H1 (cell line): ENCODE measurements at regions not wholly inside any gene's neighbourhood (a gene's known extent, or its start where the extent isn't known, plus 50 kb on each side); places are given as distances from the start of the nearest gene placed in this dataset.
A peak's percentile ranks its signal among the peaks of the same experiment; 100 is the strongest.

Source experiments
- CBX8 ChIP-seq: fragments of 300-800, 300-1000 bp; sonication (generic); IDR thresholded peaks from 2 replicates; pipeline ENCODE4 v1.7.1; 2016; ENCODE audit warnings: low read depth, low read length, borderline replicate concordance
- CREB1 ChIP-seq: IDR thresholded peaks from 2 replicates; pipeline ENCODE4 v1.6.1; 2012; ENCODE audit warnings: inconsistent platforms
- EP300 ChIP-seq, 2 experiments: IDR thresholded peaks; 1 replicate in 1 of 2; 2 replicates in 1 of 2; pipeline ENCODE4 v1.6.1; 2011 to 2012; ENCODE audit warnings: low read depth in 2 of 2, low read length in 2 of 2, mild to moderate bottlenecking in 2 of 2, borderline replicate concordance in 1 of 2, inconsistent platforms in 1 of 2, moderate library complexity in 1 of 2
- KDM4A ChIP-seq: IDR thresholded peaks from one replicate; pipeline ENCODE4 v1.7.1; 2012; ENCODE audit warnings: low read depth, mild to moderate bottlenecking, moderate library complexity, low read length, inconsistent platforms; ENCODE audit not compliant: severe bottlenecking
- POLR2A ChIP-seq, 2 experiments: IDR thresholded peaks; 1 replicate in 1 of 2; 2 replicates in 1 of 2; pipeline ENCODE4 v1.6.1; 2011; ENCODE audit warnings: low read depth in 2 of 2, low read length in 2 of 2, mild to moderate bottlenecking in 2 of 2; ENCODE audit errors: control extremely low read depth in 1 of 2
- RNF2 ChIP-seq: fragments of 200-900, 300-1000 bp; sonication (generic); IDR thresholded peaks from 2 replicates; pipeline ENCODE4 v1.7.1; 2016; ENCODE audit warnings: borderline replicate concordance, low read depth, mild to moderate bottlenecking, antibody characterized with exemption, low read length; ENCODE audit not compliant: poor library complexity, severe bottlenecking; ENCODE audit errors: missing control alignments
- TEAD4 ChIP-seq: IDR thresholded peaks from 2 replicates; pipeline ENCODE4 v1.6.1; 2012; ENCODE audit warnings: low read depth, low read length, inconsistent platforms, mixed read lengths
- TF ChIP-seq, protein P1 (sequence below): fragments of 300-600 bp; sonication (generic); IDR thresholded peaks from 2 replicates; pipeline ENCODE4 v1.7.1; 2012; ENCODE audit warnings: low read length, moderate library complexity, mild to moderate bottlenecking, inconsistent platforms; ENCODE audit not compliant: insufficient replicate concordance
- TF ChIP-seq, protein P2 (sequence below): IDR thresholded peaks from 2 replicates; pipeline ENCODE4 v1.6.1; 2011; ENCODE audit warnings: low read length, improper control_type of control experiment

DNA sequence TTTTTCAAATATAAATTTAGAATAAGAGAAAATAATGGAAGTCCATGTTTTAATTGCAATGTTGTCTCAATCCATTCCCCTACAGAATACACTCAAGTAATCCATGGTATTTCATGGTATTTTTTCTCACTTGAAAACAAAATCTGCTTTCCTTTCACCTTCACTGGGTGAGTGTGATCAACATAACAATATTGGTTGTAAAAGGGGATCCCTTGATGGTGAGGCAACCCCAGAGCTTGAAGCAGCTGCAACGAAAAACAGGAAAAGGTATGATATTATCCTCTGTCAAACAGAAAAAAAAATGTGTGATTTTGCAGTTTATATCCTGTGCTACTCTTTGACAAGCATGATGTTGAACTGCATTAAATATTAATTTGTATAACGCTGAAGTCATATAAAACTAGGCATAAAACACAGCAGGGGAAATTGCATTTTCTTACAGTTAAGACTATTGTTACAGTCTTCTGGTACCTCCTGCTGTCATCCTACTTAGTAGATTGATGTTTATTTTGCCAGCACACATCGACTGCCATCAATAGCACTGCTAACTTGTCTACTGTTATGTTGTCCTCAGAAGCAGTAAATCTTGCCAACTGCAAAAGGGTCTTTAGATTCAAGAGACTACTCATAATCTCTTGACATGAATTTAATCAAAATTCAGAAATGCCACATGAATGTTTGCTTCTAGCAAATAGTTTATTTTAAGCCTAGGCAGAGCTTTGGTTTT lies 373.1 kb upstream of the MIR17HG start (continued):
- TF ChIP-seq CREB1, result no peak
- TF ChIP-seq TEAD4, result no peak
- TF ChIP-seq EP300 (IDR thresholded peaks at IDR 0.05; ENCODE audit: borderline replicate concordance in 1 of 2, low read depth in 2 of 2, low read length in 2 of 2), result no peak
- no peak for TF ChIP-seq CBX8
- TF ChIP-seq, protein P1, sequence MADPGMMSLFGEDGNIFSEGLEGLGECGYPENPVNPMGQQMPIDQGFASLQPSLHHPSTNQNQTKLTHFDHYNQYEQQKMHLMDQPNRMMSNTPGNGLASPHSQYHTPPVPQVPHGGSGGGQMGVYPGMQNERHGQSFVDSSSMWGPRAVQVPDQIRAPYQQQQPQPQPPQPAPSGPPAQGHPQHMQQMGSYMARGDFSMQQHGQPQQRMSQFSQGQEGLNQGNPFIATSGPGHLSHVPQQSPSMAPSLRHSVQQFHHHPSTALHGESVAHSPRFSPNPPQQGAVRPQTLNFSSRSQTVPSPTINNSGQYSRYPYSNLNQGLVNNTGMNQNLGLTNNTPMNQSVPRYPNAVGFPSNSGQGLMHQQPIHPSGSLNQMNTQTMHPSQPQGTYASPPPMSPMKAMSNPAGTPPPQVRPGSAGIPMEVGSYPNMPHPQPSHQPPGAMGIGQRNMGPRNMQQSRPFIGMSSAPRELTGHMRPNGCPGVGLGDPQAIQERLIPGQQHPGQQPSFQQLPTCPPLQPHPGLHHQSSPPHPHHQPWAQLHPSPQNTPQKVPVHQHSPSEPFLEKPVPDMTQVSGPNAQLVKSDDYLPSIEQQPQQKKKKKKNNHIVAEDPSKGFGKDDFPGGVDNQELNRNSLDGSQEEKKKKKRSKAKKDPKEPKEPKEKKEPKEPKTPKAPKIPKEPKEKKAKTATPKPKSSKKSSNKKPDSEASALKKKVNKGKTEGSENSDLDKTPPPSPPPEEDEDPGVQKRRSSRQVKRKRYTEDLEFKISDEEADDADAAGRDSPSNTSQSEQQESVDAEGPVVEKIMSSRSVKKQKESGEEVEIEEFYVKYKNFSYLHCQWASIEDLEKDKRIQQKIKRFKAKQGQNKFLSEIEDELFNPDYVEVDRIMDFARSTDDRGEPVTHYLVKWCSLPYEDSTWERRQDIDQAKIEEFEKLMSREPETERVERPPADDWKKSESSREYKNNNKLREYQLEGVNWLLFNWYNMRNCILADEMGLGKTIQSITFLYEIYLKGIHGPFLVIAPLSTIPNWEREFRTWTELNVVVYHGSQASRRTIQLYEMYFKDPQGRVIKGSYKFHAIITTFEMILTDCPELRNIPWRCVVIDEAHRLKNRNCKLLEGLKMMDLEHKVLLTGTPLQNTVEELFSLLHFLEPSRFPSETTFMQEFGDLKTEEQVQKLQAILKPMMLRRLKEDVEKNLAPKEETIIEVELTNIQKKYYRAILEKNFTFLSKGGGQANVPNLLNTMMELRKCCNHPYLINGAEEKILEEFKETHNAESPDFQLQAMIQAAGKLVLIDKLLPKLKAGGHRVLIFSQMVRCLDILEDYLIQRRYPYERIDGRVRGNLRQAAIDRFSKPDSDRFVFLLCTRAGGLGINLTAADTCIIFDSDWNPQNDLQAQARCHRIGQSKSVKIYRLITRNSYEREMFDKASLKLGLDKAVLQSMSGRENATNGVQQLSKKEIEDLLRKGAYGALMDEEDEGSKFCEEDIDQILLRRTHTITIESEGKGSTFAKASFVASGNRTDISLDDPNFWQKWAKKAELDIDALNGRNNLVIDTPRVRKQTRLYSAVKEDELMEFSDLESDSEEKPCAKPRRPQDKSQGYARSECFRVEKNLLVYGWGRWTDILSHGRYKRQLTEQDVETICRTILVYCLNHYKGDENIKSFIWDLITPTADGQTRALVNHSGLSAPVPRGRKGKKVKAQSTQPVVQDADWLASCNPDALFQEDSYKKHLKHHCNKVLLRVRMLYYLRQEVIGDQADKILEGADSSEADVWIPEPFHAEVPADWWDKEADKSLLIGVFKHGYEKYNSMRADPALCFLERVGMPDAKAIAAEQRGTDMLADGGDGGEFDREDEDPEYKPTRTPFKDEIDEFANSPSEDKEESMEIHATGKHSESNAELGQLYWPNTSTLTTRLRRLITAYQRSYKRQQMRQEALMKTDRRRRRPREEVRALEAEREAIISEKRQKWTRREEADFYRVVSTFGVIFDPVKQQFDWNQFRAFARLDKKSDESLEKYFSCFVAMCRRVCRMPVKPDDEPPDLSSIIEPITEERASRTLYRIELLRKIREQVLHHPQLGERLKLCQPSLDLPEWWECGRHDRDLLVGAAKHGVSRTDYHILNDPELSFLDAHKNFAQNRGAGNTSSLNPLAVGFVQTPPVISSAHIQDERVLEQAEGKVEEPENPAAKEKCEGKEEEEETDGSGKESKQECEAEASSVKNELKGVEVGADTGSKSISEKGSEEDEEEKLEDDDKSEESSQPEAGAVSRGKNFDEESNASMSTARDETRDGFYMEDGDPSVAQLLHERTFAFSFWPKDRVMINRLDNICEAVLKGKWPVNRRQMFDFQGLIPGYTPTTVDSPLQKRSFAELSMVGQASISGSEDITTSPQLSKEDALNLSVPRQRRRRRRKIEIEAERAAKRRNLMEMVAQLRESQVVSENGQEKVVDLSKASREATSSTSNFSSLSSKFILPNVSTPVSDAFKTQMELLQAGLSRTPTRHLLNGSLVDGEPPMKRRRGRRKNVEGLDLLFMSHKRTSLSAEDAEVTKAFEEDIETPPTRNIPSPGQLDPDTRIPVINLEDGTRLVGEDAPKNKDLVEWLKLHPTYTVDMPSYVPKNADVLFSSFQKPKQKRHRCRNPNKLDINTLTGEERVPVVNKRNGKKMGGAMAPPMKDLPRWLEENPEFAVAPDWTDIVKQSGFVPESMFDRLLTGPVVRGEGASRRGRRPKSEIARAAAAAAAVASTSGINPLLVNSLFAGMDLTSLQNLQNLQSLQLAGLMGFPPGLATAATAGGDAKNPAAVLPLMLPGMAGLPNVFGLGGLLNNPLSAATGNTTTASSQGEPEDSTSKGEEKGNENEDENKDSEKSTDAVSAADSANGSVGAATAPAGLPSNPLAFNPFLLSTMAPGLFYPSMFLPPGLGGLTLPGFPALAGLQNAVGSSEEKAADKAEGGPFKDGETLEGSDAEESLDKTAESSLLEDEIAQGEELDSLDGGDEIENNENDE, result peak; percentile 66
- TF ChIP-seq, protein P2, sequence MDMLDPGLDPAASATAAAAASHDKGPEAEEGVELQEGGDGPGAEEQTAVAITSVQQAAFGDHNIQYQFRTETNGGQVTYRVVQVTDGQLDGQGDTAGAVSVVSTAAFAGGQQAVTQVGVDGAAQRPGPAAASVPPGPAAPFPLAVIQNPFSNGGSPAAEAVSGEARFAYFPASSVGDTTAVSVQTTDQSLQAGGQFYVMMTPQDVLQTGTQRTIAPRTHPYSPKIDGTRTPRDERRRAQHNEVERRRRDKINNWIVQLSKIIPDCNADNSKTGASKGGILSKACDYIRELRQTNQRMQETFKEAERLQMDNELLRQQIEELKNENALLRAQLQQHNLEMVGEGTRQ, result no peak
- TF ChIP-seq POLR2A (IDR thresholded peaks at IDR 0.05; ENCODE audit: control extremely low read depth in 1 of 2, low read depth in 2 of 2, low read length in 2 of 2), result no peak
- no peak for TF ChIP-seq KDM4A
- no peak for TF ChIP-seq RNF2
- TF ChIP-seq, all 59 proteins: peak for 3
